GM18499 (cell line): ENCODE measurements at regions not wholly inside any gene's neighbourhood (a gene's known extent, or its start where the extent isn't known, plus 50 kb on each side); places are given as distances from the start of the nearest gene placed in this dataset.
A peak's percentile ranks its signal among the peaks of the same experiment; 100 is the strongest.

Source experiments
- ATAC-seq: cut with Tn5 transposase; IDR thresholded peaks from one replicate; pipeline ENCODE4 v1.9.1; 2021; ENCODE audit warnings: moderate number of reproducible peaks; ENCODE audit not compliant: insufficient read depth, unreplicated experiment

DNA sequence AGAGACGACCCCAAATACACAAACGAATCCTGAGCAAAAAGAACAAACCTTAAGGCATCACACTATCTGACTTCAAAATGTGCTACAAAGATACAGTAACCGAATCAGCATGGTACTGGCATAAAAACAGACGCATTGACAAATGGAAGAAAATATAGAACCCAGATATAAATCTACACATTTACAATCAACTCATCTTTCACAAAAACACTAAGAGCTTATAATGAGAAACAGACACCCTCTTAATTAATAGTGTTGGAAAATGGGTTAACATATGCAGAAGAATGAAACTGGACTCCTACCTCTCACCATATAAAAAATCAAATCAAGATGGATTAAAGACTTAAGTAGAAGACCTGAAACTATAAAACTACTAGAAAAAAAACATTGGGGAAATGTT lies 130.3 kb upstream of the DCBLD2 start:
- no peak for ATAC-seq

DNA sequence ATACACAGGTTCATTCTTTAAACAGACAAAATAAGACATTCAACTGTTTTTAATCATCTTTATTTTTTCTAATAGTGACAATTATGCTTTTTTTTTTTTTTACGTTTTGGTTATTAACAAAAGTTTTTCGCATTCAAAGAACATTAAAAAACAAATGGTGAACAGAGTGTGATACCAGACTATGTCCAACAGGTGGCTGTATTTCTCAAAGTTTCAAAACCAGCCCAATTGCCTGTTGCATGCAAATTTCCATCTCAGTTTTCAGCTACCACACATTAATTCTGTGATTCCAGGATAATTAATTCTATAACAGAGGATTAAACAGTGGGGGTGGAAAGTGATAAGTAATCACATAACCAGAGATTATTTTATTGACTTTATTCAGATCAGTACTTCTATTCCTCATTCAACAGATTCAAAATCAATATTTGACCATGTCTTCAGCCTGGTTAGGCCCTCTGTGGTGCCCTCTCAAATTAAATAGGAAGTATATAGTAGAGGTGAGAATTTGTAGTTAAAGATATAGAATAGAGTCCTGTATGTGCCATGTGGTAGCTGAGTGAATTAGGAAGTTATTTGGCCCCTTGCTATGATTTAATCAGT lies 122.2 kb upstream of the DCBLD2 start:
- ATAC-seq: peak; percentile 79

DNA sequence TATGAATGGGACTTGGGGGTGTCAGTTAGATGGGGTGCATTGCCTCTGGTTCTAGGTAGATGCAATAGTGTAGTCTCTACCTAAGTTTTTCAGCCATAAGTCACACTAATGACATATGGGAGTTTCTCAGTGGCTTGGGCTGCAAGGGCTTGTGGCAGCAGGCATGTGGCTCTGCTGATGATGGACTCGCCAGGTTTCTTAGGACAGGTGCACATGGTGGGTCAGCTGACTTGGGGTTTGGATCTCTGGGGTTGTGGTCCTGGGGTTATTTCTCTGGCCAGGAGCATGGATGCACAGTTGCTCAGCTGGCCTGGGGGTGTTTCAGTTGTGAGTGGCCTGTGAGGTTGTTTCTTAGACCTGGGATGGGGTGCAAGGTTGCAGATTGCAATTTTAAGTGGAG lies 120.0 kb upstream of the DCBLD2 start:
- no peak for ATAC-seq

DNA sequence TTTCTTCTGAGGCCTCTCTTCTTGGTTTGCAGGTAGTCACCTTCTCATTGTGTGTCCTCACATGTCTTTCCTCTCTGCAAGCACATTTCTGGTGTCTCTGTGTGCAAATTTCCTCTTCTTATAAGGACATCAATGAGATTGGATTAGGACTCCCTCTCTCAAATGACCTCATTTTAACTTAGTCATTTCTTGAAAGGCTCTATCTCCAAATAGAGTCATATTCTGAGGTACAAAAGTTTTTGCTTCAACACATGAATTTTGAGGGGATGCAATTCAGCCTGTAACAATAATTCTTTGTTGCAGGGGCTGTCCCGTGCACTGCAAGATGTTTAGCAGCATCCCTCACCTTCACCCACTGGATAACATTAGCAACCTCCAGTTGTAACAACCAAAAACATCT lies 115.0 kb upstream of the DCBLD2 start:
- ATAC-seq: no peak

DNA sequence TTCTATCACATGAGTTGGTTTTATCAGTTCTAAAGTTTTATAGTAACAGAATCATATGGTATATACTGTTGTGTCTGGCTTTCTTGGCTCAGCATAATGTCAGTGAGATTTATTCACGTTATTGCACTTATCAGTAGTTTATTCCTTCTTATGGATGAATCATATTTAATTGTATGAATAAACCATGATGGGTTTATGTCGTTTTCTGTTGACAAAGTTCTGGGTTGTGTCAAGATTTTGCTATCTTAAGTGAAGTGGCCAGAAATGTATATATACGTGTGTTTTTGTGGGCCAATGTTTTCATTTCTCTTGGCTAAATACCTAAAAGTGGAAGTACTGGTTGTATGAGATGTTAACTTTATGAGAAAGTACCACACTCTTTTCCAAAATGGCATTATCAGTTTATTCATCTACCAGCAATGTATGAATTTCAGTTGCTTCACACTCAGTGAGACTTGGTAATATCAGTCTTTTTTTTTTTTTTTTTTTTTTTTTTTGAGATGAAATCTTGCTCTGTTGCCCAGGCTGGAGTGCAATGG lies 112.4 kb upstream of the DCBLD2 start:
- ATAC-seq: no peak

DNA sequence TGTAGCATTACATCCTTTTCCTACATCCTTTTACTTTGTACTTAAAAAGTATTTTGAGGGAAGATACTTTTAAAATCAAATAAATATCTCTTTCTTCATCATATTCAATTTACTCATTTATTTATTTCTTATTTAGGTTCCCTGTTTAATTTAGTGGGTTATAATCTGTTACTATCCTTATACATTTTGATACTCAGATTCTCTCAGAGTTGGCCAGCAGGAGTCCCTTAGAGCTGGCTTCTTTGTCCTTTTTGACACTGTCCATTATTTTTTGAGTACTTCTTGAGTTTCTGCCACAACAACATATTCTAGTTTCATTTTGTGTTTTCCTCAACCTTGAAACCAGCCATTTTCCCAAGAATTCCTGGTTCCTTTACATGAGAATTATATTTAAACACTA lies 111.6 kb upstream of the DCBLD2 start:
- no peak for ATAC-seq

DNA sequence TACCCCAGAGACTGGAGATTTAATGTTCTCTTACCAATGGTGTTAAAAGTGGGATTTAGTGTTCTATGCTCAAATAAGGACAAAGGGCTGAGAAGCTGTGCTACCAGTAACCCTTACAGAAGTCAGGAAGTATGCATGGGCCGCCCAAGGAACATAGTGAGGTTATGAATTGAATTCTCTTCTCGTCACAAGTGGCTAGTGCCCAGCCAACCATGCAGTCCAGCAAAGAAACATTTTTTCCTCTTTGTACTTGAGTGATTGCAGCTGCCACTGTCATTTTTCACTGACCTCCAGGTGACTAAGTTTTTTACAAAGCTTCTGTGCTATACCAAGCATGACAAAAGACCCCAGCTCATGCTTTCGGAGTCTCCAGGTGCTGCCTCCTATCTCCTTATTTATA lies 110.6 kb upstream of the DCBLD2 start:
- peak; percentile 91 for ATAC-seq

DNA sequence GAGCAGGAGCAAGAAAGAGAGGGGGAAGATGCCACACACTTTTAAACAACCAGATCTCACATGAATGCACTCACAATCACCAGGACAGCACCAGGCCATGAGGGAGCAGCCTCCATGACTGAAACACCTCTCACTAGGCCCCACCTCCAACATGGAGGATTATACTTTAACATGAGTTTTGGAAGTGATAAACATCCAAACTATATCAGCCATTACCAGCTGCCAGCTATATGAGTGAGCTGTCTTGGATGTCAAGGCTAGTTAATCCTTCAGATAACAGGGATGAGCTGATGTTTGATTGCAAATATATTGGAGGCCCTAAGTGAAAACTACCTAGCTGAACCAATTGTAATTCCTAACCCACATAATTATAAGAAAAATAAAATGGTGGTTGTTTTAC lies 108.4 kb upstream of the DCBLD2 start:
- ATAC-seq: no peak

DNA sequence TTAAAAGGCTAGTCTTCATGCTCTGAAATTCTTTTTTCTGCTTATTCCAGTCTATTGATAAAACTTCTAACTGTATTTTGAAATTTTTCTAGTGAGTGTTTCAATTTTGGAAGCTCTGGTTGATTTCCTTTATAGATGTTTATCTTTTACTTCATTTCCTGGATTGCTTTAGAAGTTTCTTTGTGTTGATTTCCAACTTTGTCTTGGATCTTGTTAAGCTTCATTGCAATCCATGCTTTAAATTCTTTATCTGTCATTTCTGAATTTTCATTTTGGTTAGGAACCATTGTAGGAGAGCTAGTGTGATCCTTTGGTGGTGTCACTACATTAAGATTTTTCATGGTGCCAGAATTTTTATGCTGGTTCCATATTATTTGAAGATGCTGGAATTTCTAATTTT lies 105.2 kb upstream of the DCBLD2 start:
- no peak for ATAC-seq

DNA sequence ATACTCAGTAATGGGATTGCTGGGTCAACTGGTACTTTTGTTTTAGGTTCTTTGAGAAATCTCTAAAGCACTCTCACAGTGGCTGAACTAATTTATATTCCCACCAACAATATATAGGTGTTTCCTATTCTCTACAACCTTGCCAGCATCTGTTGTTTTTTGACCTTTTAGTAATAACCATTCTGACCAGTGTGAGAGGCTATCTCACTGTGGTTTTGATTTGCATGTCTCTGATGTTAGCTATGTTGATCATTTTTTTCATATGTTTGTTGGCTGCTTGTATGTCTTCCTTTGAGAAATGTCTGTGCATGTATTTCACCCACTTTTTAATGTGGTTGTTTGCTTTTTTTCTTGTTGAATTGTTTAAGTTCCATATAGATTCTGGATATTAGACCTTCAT lies 98.2 kb upstream of the DCBLD2 start:
- no peak for ATAC-seq

DNA sequence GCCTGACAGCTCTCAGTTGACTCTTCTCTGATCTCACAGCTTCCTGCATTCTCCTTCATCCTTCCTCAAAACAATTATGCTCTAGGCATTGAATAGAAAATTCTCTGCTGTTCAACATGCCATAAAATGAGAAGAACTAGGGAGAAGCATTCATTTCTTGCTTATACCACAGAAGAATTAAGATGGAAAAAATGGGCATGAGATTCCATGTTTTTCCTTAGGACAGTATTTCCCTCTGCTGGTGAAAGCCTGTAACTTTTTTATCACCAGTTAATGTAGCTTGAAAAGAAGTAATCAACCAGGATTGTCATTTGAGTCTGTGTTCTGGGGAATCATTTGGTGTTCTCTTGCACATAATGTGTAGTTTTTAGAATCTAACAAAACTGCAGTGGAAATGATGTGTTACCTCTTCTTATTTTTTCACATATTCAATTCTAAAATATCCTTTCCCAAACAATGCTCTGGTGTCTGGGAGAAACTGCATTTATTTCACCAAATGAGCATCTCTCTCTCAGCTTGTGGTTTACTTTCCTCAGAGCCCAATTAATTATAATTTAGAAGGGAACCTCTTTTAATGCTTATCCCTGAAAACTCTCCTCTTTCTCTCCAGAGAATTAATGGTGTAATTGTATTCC lies 92.8 kb upstream of the DCBLD2 start:
- ATAC-seq: no peak

DNA sequence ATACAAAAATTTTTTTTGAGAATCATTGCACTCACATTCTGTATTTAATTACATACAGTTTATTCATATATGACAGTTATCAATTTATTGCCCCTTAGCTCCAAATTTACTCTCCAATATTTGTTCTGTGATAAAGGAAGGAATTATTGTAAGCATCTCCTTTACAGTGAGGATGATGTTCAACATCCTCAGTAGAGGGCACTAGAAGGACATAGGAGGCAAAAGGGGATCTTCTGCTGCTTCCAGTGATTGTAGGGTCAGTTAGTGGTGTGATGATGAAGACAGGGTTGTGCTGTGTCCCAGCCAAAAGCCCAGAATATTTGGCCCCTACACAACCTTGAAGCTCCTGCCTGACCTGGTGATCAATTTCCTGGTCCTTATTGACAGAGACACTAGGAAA lies 89.9 kb upstream of the DCBLD2 start:
- ATAC-seq: no peak

DNA sequence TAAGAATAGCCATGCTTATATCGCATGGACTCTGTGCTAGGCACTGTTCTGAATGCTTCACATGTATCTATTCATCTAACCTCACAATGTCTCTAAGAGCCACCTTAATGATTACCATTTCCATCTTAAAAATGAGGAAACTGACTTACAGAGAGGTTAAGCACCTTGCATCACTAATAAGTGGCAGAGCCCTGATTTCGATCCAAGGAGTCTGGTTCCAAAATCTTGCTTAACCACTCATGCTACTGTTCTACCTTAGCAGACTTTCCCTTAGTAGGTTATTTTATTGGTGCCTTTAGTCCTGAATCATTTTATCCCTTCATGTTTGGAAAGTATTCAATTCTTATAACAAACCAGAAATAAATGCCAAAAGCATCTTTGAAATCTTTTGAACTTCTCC lies 89.2 kb upstream of the DCBLD2 start:
- no peak for ATAC-seq

DNA sequence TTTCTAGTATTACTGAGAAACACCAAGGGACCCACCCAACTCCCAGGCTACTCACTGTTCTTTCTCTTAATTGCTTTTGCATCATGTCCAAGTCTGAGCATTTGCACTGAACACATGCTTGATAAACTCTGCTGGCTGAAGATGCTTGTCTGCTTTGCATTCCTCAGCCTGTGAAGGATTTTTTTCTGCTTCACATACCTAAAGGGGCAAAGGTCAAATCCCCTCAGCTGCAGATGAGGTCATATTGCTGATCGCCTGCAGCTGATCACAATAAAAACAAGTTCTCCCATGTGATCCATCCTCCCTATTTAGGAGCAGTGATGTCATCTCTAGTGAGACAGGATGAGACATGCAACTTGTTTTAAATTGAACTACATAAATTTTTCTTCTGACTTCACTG lies 84.6 kb upstream of the DCBLD2 start:
- no peak for ATAC-seq

DNA sequence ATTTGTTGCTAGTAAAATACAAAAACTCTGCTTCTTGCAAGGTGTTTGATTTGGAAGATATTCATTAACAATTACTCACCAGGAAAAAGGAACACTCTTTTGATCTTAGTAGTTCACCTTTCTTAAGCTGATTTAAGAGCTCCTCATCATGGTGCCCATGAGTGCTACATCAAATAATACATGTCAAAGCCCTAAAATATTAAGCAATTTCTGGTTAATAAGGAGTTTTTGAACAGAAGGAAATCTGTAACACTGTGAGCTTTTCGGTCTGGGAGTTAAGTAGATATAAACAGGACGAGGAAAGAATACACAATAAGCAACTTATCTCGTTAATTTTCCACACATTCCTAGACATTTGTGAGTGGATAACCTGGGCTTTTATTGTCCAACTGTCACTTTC lies 83.9 kb upstream of the DCBLD2 start:
- no peak for ATAC-seq

DNA sequence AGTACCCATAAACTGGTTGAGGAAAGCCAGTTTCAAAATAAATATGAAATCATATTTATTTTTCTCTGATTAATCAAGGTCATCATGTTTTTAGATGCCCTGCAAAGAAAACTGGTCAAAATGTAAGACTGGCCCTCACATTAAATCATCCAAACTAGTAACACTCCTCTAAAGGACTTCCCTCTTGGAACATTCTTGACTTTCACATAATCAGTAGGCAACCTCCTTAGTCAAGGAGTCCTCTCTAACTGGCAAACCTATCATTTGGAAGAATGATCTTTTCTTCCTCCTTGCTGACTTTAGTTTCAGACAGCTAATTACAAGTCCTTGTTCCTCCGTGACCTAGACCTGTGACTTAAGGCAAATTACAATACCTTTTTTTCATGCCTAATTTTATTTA lies 82.5 kb upstream of the DCBLD2 start:
- no peak for ATAC-seq

DNA sequence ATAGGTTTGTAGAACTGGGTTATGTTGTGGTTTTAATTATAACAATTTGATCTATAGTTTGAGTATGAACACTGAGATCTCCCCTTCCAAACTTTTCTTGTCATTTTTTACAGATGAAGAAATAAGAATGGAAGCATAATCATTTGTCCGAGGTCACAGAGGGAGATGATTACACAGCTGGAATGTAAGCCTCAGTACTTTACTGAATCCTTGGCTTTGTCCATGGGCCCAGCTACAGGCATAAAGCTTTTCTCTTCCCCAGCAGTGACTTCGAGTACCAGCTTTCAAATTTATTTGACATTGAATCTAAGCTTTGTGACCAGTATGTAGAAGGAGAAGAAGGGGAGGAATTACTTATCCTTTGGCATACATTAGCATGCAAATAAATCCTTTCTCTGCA lies 80.9 kb upstream of the DCBLD2 start:
- no peak for ATAC-seq

DNA sequence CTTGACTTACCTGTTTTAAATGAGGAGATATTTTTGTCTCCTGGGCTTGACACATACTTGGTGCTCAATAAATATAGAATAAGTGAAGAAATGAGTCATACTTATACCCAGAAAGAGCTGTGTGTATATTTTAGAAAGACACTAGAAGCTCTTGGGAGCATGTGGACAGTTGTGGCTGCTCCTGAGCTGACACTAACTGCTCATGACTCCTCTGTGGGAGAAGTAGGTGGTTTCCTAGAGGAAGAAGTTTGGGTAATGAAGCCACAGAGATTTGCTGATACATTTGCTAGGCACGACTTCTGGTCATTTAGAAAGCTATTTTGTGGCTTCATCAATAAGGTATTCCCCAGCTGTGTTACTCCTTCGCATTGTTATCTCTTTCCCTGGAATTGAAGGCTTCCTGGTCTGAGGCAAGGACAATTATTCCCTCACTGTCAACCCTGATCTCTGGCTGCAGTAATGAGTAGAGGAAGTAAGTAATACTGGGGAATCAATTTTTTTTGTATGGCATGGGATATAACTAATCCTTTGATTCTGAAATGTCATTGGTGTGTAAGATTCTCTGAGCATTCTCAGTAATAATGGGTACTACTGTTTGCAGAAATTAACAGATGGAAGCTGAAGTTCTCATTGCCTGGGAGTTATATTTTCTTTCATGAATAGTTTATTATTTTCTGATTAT lies 79.6 kb upstream of the DCBLD2 start:
- ATAC-seq: peak; percentile 92

DNA sequence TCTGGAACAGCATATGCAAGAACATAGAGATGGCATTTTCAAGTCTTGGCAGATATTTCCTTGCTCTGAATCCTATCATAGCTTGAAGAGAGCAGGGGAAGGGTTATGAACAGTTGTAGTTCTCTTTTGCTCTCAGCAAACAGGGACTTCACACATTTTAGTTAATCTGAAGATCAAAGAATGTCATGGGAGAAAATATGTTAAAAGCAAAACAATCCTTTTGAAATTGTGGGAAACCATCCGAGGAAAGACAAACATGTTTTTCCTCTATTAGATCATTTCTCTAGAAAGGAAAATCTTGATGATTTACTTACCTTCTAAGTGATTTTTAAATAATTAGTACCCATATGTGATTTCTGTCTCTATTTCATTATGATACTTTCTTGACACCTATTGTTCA lies 77.8 kb upstream of the DCBLD2 start:
- ATAC-seq: no peak

DNA sequence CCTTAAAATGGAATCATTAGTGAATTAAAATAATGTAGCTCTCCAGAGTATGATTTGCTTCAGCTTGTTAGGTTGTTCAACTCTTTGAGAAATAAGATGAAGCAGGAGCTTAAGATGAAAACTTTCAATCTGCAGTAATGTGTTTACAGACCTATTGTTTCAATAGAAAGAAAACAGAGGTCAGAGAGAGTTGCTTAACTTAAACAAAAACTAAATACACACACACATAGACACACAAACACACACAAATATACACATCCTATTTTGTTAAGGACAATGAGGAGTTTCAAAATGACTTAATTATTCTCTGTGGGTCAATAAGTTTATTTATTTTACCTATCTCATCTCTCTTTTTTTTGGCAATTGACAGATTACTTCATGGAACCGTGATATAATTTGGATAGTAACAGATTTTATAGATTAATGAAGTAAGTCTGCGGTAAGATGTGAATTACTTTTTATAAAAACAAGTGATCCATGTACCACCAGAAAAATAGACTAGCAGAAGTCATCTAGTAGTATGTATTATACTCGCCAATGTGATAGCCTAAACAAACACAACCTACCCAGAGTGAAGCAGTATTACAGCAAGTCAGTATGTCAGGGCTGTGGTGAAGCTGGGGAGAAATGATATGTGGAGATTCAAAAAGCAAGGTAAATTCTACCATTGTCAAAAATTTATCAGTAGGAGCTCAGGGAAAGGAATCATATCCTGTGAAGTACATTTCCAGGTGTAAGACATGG lies 76.7 kb upstream of the DCBLD2 start:
- no peak for ATAC-seq

DNA sequence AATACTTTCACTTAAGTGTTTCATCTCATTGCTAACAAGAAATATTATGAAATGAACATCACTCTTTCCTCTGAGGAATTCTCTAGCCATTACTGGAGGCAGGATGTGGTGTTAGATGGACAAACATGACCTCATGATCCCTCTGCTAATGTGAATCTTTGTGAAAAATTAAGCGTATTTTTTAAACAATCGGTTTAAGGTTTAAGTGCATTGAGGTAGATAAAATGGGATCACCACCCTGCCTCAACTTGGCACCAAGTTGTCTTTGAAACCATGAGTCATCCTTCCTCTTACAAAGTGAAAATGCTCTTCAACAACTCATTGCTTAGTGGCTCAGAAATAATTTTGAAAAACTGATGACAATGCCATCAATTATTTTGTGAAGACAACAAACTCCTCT lies 76.0 kb upstream of the DCBLD2 start:
- ATAC-seq: no peak
